NCI-H146 treated with DMSO at 0.1 percent for 48 hours (cell line): ENCODE measurements at regions not wholly inside any gene's neighbourhood (a gene's known extent, or its start where the extent isn't known, plus 50 kb on each side); places are given as distances from the start of the nearest gene placed in this dataset.

Experiments
- DNase-seq: peaks from one replicate; lab custom pipeline; 2025; ENCODE audit not compliant: unreplicated experiment; lab: John Stamatoyannopoulos, UW

DNA sequence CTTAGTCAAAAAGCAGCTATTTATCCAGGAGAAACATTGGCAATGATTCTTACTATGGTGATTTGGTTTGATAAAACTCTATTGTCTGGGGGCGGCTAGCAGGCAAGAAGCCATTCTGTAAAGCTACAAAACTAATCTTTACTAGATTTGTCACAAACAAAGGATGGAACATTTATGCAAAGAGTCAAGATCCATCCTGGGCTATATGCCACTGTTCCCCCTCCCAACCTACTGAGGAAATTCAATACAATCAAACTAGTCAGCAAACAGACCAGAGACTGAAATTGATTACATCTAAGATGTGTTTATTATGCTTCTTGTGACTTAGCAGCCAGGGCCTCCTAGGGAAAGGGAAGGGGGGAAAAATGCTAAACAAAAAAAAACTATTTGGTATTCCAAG, 397.6 kb downstream of the GPAM start:
- DNase-seq = no peak

GRCh38 chr10:111789821-111790220, 393.7 kb downstream of the GPAM start:
- no peak for DNase-seq

GRCh38 chr10:111801841-111802240, 381.7 kb downstream of the GPAM start:
- DNase-seq = no peak

GRCh38 chr10:111804781-111805180, 378.8 kb downstream of the GPAM start:
- DNase-seq = no peak

- no peak for DNase-seq
These were observed 372.0 kb downstream of the GPAM start for GRCh38 chr10:111811517-111811916.

DNA sequence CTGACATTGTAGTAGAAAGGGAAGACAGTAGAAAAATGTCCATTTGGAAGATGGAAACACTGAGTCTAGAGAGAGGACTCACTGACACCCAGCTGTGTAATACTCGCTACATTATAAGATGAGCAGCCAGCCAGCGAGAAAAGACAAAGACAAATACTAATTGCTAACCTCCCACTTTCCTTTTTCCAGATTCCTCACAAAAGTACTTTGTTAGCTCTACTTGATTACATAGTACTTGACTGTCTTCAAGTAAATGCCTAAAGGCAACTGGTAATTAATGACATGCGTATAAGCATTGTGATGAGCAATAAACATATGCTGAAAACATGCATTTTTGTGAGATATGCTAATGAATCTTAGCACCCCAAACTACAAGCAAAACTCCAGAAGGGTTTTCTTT, 363.1 kb downstream of the GPAM start:
- no peak for DNase-seq

GRCh38 chr10:111821871-111822270, 361.7 kb downstream of the GPAM start:
- DNase-seq = no peak

- no peak for DNase-seq
These were observed 360.9 kb downstream of the GPAM start for GRCh38 chr10:111822661-111823060.

DNA sequence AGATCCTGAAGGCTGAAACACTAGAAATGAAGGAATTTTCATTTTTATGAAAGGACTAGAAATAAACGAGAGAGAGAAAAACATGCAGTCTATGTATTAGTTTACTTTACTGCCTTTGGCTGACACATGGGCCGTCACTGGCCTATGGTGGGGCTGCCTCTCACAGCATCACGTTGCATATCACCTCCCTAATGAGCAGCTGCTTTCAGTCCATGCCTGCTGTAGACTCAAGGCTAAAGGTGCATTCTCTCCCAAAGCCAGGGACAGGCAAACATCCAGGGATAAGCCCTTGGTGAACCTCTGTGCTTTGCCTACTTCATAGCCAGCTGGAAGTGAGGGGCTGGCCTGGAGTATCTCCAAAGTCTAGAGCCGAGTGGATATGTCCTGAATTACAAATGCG, 359.4 kb downstream of the GPAM start:
- DNase-seq = no peak

DNA sequence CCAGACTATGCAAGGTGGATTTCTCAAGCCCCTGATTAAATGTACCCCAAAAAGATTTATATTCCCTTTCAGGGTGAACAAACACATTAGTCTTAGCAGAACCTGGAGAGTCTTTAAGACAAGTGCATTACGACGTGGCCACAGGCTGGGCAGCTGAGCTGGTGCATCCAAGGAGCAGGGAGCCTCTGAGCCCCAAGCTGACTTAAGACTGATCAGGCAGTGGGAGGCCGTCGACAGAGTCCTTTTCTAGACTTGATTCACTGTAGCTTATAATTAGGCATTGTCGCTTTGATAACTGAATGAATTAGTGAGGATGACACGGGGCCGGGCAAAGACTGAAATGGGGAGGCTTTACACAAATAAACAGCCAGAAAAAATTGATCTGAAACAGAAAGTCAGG, 353.2 kb downstream of the GPAM start:
- DNase-seq = no peak

DNA sequence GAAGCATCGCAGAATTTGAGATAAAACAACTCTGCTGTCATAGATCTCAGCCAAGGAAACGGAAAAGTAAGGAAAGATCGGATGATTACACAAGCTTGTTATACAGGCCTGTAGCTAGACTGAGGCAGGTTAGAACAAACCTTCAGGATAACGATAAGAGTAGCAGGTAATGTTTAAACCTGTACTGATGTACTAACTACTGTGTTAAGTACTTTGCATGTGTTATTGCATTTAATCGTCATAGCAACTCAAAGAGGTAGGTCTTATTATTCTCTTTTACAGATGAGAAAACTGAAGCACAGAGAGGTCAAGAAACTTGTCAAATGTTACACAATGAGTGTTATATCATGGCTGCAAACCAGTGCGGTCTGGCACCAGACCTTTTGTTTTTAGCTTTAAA, 352.5 kb downstream of the GPAM start:
- DNase-seq = no peak

DNA sequence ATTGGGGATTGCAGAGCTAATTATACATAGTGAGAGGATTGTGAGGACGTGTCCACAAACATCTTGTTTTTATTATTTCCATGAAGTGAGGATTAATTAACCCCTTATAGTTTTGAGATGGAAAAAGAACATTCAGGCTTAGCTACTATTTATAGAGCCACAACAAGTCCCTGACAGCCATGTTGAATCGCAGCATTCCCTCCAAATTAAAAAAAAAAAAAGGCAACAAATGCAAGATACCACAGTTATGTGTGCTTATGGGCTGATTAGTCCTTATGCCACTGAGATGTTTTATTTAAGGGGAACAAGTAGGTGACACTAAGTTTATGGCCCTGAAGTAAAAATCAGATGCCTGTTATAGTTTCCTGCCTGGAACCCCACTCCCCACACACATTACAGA, 350.3 kb downstream of the GPAM start:
- no peak for DNase-seq

DNA sequence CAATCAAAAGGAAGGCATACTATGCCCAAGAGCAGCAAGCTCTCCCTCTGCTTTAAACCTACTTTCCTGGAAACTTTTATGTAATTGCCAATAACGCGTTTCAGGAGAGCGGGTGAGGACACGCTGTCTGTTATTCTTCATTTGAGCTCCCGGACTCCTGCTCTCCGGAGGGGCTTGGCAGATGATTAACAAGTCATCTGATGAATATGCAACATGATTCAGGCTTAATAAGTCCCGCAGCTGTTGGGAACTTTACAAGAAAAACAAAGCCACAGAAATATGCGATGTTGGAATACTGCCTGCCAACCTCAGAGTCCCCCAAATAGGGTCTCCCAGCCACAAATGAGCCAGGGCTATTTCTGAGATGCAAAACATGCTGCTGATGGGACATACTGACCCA, 348.0 kb downstream of the GPAM start:
- DNase-seq = no peak

DNA sequence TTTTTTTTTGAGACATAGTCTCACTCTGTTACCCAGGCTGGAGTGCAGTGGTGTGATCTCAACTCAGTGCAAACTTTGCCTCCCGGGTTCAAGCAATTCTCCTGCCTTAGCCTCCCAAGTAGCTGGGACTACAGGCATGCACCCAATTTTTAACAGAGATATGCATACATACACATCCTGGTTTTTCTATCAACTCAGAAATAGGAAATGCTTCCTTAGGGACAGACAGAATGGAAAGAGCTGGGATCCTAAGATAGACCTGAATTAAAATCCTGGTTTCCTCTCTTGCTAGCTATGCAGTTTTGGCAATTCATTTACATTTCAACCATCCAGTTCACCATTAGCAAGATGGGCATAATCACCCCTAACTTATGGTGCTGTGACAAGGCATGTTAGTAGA, 347.5 kb downstream of the GPAM start:
- DNase-seq = no peak

- DNase-seq = no peak
These were observed 347.0 kb downstream of the GPAM start for GRCh38 chr10:111836571-111836970.

DNA sequence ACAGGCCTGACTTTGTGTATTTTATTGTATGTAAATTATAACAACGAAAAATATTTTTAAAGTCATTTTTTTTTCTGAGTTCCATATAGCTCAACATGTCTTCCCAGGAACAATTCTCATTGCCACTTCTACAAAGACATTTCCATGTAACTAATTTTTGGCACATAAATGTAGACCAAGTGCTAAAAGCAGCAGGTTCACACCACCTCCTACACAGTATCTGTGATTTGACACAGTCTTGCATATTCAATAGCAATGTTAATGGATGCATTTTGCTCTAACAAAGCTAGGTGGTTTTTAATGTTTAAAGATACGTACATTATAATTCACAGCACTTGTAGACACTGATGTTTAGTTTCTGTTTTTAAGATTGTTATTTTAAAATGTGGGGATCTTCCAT, 346.5 kb downstream of the GPAM start:
- DNase-seq = no peak

DNA sequence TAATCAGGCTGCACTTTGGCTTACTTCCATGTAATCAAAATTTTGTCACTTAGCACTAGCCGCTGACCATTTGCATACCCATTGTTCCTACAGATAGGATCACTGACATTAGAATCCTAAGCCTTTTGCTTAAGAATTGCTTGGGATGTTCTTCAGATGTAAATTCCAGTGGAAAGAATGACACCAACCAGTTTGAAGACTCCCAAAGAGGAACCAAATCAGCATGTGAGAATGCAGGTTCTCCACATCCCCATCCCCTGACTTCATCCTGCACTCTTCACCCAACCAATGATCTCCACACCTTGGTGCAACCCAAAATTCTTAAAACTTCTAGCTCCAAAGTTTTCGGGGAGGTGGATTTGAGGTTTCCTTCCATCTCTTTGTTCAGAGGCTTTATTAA, 345.6 kb downstream of the GPAM start:
- no peak for DNase-seq

DNA sequence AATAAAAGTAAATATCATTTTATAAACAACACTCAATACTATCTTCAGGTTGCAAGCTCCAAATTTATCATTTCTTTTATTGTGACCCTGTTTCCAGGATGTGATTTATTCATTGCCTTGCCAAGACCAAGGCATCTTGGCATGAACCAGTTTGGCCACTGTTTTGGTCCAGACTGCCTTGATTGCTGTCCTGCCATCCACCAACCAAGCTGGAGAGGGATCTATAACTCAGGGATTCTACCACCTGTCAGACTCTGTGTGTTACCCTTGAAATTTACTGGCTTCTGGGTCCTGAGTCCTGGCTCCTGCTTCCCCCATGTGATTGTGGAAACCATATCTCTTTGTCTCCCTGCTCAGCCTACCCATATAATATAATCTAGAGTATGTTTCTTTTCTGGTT, 343.0 kb downstream of the GPAM start:
- no peak for DNase-seq

GRCh38 chr10:111852801-111853200, 330.8 kb downstream of the GPAM start:
- no peak for DNase-seq

- DNase-seq = no peak
These were observed 326.9 kb downstream of the GPAM start for GRCh38 chr10:111856631-111857030.

- DNase-seq = no peak
These were observed 318.0 kb downstream of the GPAM start for GRCh38 chr10:111865550-111865949.

- DNase-seq = no peak
These were observed 312.1 kb downstream of the GPAM start for GRCh38 chr10:111871458-111871857.

DNA sequence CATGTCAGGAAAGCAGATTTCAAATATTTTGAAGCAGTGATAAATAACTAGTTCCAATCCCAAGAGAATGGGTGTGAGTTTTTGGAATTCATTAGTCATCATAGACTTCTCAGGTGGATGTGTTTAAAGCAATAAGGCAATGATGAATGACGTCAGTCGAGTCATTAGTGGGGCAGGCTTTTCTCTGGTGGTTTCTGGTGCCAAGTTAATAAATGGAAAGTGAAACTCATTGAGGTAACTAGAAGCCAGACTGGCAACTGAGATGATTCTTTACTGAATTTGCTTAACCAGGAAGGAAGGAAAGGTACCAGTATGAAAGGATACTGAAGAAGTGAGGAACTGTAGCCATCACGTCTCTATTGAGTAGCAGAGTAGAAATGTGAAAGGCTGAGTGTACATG, 311.0 kb downstream of the GPAM start:
- no peak for DNase-seq

GRCh38 chr10:111873041-111873440, 310.5 kb downstream of the GPAM start:
- DNase-seq = no peak
